ENCODE measurements at regions not wholly inside any gene's neighbourhood (a gene's known extent, or its start where the extent isn't known, plus 50 kb on each side); places are given as distances from the start of the nearest gene placed in this dataset.

DNA sequence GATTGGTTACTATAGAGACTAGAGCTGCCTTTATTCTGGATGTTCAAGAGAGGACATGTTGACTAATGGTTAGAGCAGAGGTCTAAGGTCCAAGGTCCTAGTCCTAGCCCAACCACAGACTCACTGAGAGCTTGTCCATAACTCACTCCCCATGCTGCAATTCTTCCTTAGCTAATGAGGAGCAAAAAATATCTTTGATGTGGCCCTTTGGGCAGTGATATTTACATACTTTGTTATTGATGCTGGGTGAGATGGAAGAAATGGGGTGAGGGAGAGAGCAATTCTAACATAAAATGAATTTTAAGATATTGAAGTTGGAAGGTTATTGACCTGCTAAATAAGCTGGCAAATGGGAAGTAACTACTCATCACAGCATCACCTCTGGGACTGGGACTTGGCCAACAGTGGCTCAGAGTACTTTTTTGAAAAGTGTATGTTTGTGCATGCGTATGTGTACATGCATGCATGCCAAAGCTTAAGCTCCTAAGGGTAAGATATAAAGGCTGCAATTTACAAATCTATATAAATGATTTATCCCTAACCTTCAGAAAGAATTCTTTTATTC lies 58.0 kb upstream of the ANKRD55 start:
- no peak for TF ChIP-seq POLR2A (IDR thresholded peaks at IDR 0.05; ENCODE audit: extremely low read depth, insufficient read length)
- TF ChIP-seq, protein P1, sequence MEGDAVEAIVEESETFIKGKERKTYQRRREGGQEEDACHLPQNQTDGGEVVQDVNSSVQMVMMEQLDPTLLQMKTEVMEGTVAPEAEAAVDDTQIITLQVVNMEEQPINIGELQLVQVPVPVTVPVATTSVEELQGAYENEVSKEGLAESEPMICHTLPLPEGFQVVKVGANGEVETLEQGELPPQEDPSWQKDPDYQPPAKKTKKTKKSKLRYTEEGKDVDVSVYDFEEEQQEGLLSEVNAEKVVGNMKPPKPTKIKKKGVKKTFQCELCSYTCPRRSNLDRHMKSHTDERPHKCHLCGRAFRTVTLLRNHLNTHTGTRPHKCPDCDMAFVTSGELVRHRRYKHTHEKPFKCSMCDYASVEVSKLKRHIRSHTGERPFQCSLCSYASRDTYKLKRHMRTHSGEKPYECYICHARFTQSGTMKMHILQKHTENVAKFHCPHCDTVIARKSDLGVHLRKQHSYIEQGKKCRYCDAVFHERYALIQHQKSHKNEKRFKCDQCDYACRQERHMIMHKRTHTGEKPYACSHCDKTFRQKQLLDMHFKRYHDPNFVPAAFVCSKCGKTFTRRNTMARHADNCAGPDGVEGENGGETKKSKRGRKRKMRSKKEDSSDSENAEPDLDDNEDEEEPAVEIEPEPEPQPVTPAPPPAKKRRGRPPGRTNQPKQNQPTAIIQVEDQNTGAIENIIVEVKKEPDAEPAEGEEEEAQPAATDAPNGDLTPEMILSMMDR (IDR thresholded peaks at IDR 0.05; ENCODE audit: low read depth, low read length), result no peak
- TF ChIP-seq, protein P2, sequence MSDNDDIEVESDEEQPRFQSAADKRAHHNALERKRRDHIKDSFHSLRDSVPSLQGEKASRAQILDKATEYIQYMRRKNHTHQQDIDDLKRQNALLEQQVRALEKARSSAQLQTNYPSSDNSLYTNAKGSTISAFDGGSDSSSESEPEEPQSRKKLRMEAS (IDR thresholded peaks at IDR 0.05; ENCODE audit: low read depth, low read length), result no peak
- no peak for DNase-seq (ENCODE audit: low read depth)
- H3K4me3 ChIP-seq (ENCODE audit: low read depth, low read length), result no peak overlapping the region

DNA sequence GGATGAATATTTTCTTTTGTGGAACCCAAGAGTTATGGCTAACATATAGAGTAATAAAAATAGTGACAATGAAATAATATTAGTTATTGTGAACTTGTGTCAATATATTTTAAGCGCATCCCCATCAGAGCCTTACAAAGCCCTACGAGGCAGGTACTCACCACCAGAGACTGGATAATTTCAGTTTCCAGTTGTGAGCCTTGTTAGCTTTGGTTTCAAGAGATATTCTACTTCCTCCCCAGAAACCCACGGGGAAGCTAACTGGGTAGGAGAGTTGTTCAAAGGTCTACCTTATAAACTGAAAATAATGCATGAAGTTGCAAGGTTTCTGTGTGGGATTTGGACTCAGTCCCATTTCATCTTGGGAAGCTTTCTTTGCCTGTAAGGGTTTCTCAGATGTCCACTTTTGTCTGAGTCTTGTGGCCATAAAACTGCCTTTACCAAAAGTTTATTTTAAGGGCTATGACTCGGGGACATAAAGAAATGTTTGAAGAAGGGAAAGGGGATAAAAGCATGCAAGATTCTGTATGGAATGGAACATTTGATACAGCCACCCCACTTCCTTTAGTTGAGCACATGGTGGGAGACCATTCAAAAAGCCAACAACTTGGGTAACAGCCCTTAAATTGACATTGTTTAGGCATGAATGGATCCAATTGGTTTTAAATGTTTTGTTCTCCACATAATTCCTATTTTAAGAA lies 57.4 kb upstream of the ANKRD55 start:
- DNase-seq (ENCODE audit: low read depth), result peak; percentile 29
- no peak overlapping the region for H3K4me3 ChIP-seq (ENCODE audit: low read depth, low read length)
- TF ChIP-seq MYC (IDR thresholded peaks at IDR 0.05; ENCODE audit: low read depth, low read length), result no peak
- TF ChIP-seq POLR2A (IDR thresholded peaks at IDR 0.05; ENCODE audit: extremely low read depth, insufficient read length), result no peak

DNA sequence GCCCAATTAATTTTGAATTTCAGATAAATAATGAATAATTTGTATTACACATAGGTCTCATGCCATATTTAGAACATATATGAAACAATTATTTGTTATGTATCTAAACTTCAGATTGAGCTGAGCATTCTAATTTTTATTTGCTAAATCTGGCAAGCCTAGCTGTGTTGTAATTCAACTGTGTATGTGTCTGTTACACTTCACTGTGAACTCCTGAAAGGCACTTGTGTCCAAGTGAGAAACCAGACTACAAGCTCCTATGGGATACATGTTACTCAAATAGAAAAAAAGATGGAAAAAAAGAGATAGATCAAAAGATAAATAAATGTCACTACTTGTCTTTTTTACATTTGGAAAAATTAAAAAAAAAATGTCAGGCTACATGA lies 56.5 kb upstream of the ANKRD55 start:
- DNase-seq (ENCODE audit: low read depth), result no peak
- TF ChIP-seq POLR2A (IDR thresholded peaks at IDR 0.05; ENCODE audit: extremely low read depth, insufficient read length) (no peak), MYC (IDR thresholded peaks at IDR 0.05; ENCODE audit: low read depth, low read length) (no peak)
- TF ChIP-seq, protein P1 (IDR thresholded peaks at IDR 0.05; ENCODE audit: low read depth, low read length), result no peak
- TF ChIP-seq, protein P2 (IDR thresholded peaks at IDR 0.05; ENCODE audit: low read depth, low read length), result no peak
- no peak overlapping the region for H3K4me3 ChIP-seq (ENCODE audit: low read depth, low read length)

DNA sequence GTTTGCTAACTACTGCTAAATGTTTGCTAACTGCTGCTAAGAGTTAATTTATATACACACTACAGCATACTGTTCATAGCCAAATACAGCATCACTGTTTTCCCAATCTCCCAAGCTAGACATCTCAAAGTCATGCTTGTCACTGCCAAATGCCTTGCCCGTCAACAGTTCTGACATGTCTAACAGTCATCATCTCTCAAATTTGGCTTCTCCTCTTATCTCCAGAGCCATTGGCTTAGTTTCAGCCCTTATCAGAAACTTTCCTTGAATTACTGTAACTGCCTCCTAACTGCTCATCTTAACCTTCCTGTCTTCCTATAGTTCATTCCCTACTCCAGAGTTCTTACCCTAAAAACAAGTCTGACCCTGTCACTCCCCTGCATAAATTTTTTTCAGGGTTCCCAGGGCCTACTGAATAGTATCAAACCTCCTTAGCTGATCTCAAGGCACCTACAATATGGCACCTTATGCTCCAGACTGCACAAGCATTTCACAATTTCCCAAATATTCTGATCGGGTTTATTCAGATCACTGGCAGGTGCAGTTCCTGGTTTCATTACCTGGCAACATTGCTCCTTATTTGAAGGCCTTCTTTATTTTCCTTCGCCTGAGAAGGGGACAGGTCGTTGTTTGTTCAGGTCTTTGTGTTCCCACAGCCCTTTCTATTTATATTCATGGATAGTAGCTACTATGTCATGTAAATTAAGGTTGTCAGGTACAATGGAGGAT lies 55.9 kb upstream of the ANKRD55 start:
- H3K4me3 ChIP-seq (ENCODE audit: low read depth, low read length), result no peak overlapping the region
- no peak for TF ChIP-seq MYC (IDR thresholded peaks at IDR 0.05; ENCODE audit: low read depth, low read length)
- no peak for DNase-seq (ENCODE audit: low read depth)

DNA sequence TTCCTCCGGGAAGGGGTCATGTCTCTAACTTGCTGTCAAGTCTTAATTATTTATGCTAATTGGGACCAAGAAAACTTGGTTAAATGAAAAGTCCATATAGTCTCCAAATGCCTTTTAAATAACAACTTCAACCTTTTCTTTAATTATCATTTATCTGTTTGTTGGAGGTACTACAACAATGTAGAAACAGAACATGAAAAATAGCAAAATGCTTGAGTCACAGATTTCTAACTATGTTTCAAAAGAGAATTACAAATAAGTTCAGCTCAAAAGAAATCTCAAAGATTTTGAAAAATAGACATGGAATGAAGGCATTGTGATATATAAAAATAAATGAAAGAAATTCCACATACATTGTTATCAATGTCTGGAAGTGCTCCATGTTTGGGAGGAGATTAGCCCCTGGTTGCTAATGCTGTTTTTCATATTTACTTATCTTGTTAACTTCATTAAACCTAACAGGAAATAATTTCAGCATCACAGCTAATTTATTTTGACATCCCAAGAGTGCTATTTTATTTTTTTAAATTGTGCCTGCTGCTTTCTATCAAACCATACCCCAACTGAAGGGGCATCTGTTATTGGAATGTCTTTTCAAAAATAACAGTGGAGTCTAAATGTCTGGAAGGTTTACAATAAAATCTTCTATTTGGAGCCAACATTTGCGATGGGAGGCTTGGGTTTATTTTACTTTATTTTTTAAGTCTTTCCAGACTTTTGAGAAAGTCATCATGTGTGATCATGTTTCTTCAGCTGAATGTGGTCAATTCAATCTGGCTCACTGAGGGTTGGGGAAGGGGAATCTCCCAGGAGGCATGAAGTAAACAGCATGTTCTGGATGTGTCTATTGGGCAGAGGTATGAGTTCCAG lies 53.1 kb upstream of the ANKRD55 start:
- TF ChIP-seq, protein P2 (IDR thresholded peaks at IDR 0.05; ENCODE audit: low read depth, low read length), result no peak
- no peak for TF ChIP-seq MYC (IDR thresholded peaks at IDR 0.05; ENCODE audit: low read depth, low read length)
- TF ChIP-seq, protein P1 (IDR thresholded peaks at IDR 0.05; ENCODE audit: low read depth, low read length), result no peak
- TF ChIP-seq POLR2A (IDR thresholded peaks at IDR 0.05; ENCODE audit: extremely low read depth, insufficient read length), result no peak
- no peak for DNase-seq (ENCODE audit: low read depth)

DNA sequence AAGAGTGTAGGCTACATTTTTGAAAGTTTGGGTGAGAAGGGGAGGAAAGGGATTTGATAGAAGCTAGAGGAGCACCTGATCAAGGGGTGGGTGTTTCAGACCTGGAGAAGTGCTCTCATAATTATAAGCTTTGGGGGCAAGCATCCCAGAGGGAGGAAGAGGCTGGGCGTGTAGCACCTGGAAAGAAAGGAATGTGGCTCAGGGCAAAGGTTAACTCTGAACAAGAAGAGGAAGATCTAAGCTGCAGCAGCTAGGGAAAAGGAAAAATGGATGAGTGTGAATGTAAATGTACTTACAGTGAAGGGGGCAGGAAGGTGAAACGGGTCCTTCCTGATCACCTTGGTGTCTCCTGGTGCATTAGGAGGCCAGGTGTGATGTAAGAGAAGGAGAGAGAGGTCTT lies 49.8 kb upstream of the ANKRD55 start:
- no peak for DNase-seq (ENCODE audit: low read depth)
- TF ChIP-seq, protein P1 (IDR thresholded peaks at IDR 0.05; ENCODE audit: low read depth, low read length), result no peak
- TF ChIP-seq POLR2A (IDR thresholded peaks at IDR 0.05; ENCODE audit: extremely low read depth, insufficient read length) (no peak), MYC (IDR thresholded peaks at IDR 0.05; ENCODE audit: low read depth, low read length) (no peak)
- TF ChIP-seq, protein P2 (IDR thresholded peaks at IDR 0.05; ENCODE audit: low read depth, low read length), result no peak
- H3K4me3 ChIP-seq (ENCODE audit: low read depth, low read length), result no peak overlapping the region

More for the DNA sequence above, 53.1 kb upstream of the ANKRD55 start:
- H3K4me3 ChIP-seq (ENCODE audit: low read depth, low read length), result no peak overlapping the region
